ENCODE measurements at regions not wholly inside any gene's neighbourhood (a gene's known extent, or its start where the extent isn't known, plus 50 kb on each side); places are given as distances from the start of the nearest gene placed in this dataset.

DNA sequence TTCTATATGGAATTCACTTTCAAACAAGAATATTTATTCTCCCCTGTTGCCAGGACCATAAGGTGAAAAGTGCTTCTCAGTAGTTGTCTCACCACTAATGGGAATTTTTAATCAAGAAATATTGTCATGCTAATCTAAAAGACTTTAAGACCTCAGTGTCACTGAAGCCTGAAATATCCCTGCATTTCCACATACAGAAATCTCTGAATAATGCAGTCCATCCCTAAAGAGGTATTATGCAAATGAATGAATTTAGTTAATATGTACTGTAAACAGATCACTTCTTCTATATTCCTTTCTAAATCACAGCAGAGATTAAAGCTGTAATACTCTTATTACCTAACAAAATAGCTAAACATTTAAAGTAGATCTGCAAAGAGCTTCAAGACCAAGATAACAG lies 531.1 kb upstream of the CDH6 start:
- no peak overlapping the region for H3K4me3 ChIP-seq (ENCODE audit: low read depth, low read length)
- DNase-seq (ENCODE audit: low read depth), result no peak
- TF ChIP-seq POLR2A (IDR thresholded peaks at IDR 0.05; ENCODE audit: extremely low read depth, insufficient read length) (no peak), MYC (IDR thresholded peaks at IDR 0.05; ENCODE audit: low read depth, low read length) (no peak)
- TF ChIP-seq, protein P1, sequence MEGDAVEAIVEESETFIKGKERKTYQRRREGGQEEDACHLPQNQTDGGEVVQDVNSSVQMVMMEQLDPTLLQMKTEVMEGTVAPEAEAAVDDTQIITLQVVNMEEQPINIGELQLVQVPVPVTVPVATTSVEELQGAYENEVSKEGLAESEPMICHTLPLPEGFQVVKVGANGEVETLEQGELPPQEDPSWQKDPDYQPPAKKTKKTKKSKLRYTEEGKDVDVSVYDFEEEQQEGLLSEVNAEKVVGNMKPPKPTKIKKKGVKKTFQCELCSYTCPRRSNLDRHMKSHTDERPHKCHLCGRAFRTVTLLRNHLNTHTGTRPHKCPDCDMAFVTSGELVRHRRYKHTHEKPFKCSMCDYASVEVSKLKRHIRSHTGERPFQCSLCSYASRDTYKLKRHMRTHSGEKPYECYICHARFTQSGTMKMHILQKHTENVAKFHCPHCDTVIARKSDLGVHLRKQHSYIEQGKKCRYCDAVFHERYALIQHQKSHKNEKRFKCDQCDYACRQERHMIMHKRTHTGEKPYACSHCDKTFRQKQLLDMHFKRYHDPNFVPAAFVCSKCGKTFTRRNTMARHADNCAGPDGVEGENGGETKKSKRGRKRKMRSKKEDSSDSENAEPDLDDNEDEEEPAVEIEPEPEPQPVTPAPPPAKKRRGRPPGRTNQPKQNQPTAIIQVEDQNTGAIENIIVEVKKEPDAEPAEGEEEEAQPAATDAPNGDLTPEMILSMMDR (IDR thresholded peaks at IDR 0.05; ENCODE audit: low read depth, low read length), result no peak
- TF ChIP-seq, protein P2, sequence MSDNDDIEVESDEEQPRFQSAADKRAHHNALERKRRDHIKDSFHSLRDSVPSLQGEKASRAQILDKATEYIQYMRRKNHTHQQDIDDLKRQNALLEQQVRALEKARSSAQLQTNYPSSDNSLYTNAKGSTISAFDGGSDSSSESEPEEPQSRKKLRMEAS (IDR thresholded peaks at IDR 0.05; ENCODE audit: low read depth, low read length), result no peak

DNA sequence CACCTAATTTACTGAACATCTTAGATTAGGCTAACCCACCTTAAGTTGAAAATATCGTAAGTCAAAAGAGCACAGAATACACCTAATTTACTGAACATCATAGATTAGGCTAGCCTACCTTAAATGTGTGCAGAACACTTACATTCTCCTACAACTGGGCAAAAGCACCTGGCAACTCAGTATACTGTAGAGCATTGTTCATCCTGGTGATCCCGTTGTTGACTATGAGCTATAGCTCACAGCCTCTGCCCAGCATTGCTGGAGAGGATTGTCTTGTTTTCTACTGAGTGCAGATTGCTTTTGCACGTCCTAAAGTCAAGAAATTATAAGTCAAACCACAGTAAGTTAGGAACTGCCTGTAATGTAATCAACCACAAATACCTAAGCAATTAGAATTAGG lies 531.8 kb upstream of the CDH6 start:
- TF ChIP-seq POLR2A (IDR thresholded peaks at IDR 0.05; ENCODE audit: extremely low read depth, insufficient read length), result no peak
- TF ChIP-seq, protein P2 (IDR thresholded peaks at IDR 0.05; ENCODE audit: low read depth, low read length), result no peak
- TF ChIP-seq, protein P1 (IDR thresholded peaks at IDR 0.05; ENCODE audit: low read depth, low read length), result no peak
- TF ChIP-seq MYC (IDR thresholded peaks at IDR 0.05; ENCODE audit: low read depth, low read length), result no peak
- no peak overlapping the region for H3K4me3 ChIP-seq (ENCODE audit: low read depth, low read length)
- no peak for DNase-seq (ENCODE audit: low read depth)

DNA sequence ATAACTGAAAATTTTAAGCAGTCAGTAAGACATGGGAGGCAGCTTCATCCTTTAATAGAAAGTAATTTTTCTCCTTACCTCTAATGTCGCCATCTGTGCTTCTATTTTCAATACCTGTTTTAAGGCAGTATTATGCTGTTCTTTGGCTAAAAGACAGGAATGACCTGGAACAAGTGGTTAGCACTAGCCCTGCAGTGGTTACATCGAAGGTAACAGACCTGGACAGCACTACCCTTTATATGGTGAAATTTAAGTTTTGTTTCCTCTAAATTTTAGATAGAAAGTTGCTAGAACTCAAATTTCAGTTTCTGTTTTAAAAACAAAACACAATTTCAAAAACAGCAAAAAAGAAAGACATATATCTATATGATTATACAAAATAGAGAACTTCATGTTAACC lies 534.1 kb upstream of the CDH6 start:
- no peak overlapping the region for H3K4me3 ChIP-seq (ENCODE audit: low read depth, low read length)
- DNase-seq (ENCODE audit: low read depth), result no peak
- TF ChIP-seq, protein P1 (IDR thresholded peaks at IDR 0.05; ENCODE audit: low read depth, low read length), result no peak
- TF ChIP-seq POLR2A (IDR thresholded peaks at IDR 0.05; ENCODE audit: extremely low read depth, insufficient read length) (no peak), MYC (IDR thresholded peaks at IDR 0.05; ENCODE audit: low read depth, low read length) (no peak)

DNA sequence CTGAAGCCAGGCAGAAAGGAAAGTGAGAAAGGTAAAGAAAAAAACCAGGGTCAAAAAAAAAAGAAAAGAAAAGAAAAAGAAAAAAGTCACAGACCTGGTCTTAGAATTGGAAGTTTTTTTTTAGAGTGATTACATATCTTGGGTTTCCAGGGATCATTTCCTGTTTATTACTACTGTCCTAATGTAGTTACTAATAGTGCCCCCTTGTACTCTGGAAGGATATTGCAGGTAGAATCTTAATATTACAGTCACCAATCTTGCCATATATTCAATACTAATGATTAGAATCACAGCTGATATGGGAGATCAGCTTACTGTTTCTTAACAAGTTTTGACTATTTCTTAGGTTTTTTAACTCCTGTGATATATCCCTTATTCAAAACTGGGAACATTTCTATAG lies 543.2 kb upstream of the CDH6 start:
- H3K4me3 ChIP-seq (ENCODE audit: low read depth, low read length), result no peak overlapping the region
- TF ChIP-seq, protein P1 (IDR thresholded peaks at IDR 0.05; ENCODE audit: low read depth, low read length), result no peak
- DNase-seq (ENCODE audit: low read depth), result no peak

DNA sequence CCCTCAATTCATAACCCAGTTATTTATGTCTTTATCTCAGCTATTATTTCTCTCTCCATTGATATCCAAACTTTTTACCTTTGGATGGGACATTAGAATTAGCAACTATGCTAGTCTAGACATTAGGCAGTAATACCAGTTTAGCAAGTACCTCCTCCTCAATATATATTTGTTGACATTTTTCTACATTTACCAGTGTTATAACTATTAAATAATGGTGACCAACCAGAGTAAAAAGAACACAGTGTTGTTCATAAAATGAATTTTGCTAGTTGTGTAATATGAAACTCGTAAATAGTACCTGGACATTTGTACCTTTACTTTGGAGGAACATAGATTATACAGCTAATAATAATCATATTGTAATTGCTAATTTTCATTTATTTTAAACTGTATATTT lies 554.6 kb upstream of the CDH6 start:
- TF ChIP-seq POLR2A (IDR thresholded peaks at IDR 0.05; ENCODE audit: extremely low read depth, insufficient read length), result no peak
- TF ChIP-seq, protein P1 (IDR thresholded peaks at IDR 0.05; ENCODE audit: low read depth, low read length), result no peak
- TF ChIP-seq, protein P2 (IDR thresholded peaks at IDR 0.05; ENCODE audit: low read depth, low read length), result no peak
- TF ChIP-seq MYC (IDR thresholded peaks at IDR 0.05; ENCODE audit: low read depth, low read length), result no peak
- no peak for DNase-seq (ENCODE audit: low read depth)
- H3K4me3 ChIP-seq (ENCODE audit: low read depth, low read length), result no peak overlapping the region

DNA sequence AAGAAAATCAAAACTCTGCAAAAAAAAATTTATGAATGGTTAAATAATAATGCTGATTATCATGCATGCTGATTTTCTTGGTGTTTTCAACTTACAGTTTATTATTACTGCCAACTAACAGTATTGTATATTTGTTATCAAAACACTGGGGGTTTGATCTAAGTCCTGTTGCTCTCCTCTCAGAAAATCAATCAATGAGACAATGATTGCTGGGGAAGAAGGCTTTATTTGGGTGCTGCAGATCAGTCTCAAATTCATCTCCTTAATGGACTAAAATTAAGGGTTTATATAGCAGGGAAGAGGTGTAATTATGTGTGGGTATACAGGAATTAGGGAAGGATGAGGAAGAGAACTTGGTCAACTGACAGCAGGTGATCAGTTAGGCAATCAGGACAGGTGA lies 565.5 kb upstream of the CDH6 start:
- no peak overlapping the region for H3K4me3 ChIP-seq (ENCODE audit: low read depth, low read length)
- no peak for DNase-seq (ENCODE audit: low read depth)
- TF ChIP-seq POLR2A (IDR thresholded peaks at IDR 0.05; ENCODE audit: extremely low read depth, insufficient read length) (no peak), MYC (IDR thresholded peaks at IDR 0.05; ENCODE audit: low read depth, low read length) (no peak)
- TF ChIP-seq, protein P1 (IDR thresholded peaks at IDR 0.05; ENCODE audit: low read depth, low read length), result no peak
- TF ChIP-seq, protein P2 (IDR thresholded peaks at IDR 0.05; ENCODE audit: low read depth, low read length), result no peak
